GM18909 (cell line): ENCODE measurements at regions not wholly inside any gene's neighbourhood (a gene's known extent, or its start where the extent isn't known, plus 50 kb on each side); places are given as distances from the start of the nearest gene placed in this dataset.
"Not testable (repeated sequence)": the region's sequence is repeated elsewhere in the genome, so short reads cannot be mapped to it uniquely, and the experiment has no call there.

Experiments
- ATAC-seq: cut with Tn5 transposase; IDR thresholded peaks from one replicate; pipeline ENCODE4 v1.9.1; 2021; ENCODE audit warnings: mild to moderate bottlenecking; ENCODE audit not compliant: unreplicated experiment, poor library complexity

DNA sequence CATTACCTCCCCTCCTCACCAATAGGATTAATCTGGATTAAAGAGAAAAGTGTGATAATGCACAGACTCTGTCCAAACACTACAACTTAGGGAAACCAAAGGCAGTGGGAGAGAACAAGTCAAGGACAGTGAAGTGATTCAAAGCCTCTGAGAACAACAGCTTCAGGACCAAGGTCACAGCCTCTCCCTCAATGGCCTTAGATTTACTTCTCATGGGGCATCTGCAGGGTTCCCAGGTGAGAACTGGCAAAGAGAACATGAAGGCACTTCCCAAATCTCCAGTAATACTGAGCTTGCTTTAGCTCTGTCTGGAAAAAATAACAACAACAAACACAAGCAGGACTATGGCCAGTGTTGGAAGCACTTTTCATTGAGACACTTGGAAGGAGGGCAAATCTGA is 99.8 kb upstream of the GOLGA6L22 start:
- ATAC-seq = not testable (repeated sequence)

DNA sequence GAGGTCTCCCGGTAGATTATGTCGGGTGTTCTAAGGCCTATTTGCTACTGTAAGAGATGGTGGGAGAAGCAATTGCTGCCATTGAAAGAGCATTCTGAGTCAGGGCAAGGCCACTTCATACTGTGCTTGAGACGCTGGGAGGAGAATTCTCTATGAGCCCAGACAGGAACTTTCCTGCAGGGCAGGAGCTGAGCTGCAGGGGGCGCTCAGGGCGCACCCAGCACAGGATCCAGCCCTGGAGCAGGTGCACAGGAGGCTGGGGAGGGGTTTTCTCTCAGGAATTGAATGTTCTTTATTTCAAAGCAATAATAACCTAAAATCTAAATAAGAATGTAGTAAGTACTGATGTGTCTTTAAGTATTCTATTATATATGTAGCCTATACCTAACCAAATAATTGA is 99.1 kb upstream of the GOLGA6L22 start:
- peak; percentile 74 for ATAC-seq

DNA sequence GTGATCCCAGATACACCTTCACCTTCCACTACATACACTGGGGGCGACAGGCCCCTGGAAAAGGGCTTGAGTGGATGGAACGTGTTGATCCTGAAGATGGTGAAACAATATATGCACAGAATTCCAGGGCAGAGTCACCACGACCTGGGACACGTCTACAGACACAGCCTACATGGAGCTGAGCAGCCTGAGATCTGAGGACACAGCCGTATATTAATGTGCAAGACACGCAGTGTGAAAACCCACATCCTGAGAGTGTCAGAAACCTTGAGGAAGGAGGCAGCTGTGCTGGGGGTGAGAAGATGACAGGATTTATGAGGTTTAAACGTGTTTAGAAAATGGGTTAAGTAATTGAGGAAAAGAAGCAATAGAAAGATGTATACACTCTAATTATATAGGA is 98.0 kb upstream of the GOLGA6L22 start:
- ATAC-seq = not testable (repeated sequence)

DNA sequence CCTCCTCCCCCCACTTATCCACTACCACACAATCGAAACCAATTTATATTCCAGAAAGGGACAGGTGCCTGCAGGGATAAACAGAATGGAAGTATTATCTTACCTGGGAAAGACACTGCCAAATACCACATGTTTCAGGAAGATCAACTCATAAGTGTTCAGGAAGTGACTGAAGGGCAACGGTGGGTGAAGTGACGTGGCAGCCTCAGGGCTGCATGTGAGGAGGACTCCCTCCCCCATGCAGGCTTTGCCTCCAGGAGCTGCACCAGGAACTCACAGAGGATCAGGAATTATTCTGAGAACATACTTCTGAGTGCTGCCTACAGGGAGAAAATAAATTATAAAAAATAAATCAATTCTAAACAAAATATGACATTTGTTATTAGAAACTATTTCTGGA is 96.2 kb upstream of the GOLGA6L22 start:
- ATAC-seq = not testable (repeated sequence)

DNA sequence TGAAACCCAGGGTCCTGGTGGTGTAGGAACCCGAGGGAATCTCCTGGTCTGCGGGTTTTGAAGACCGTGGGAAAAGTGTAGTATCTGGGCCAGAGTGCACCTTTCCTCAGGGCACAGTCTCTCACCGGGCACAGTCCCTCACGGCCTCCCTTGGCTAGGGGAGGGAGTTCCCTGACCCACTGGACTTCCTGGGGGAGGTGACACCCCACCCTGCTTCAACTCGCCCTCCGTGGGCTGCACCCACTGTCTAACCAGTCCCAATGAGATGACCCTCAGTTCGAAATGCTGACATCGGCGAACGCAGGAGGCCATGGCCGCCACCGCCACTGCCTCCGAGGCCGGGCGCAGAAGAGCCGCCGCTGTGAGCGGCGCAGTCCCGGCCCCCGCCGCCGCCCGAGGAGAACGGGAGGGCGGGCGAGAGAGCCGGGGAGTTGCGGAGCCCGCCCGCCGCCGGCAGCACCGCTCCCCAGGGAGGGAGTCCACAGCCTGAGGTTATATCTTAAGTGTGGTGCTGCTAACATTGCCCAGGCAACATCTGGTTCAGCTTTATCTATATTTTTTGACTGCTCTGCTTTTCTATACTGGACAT is 87.4 kb upstream of the GOLGA6L22 start:
- not testable (repeated sequence) for ATAC-seq

DNA sequence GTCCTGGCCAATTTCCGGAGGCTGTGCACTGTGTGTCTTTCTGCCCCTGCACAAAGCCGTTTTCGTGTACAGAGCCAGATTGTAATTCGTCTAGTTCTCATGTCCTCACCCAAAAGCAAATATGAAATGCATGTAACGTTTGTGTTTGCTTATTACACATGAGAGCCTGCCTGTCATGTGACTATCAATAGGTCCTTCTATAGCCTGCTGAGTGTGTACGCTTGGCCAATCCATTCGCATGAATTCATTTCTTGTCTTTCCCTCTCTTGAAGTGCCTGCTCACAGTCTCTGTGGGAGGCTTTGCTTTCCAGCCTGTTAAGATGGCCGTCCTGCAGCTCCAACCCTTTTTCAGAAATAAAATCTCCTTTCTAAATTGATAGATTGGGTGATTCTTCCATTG is 84.2 kb upstream of the GOLGA6L22 start:
- not testable (repeated sequence) for ATAC-seq

DNA sequence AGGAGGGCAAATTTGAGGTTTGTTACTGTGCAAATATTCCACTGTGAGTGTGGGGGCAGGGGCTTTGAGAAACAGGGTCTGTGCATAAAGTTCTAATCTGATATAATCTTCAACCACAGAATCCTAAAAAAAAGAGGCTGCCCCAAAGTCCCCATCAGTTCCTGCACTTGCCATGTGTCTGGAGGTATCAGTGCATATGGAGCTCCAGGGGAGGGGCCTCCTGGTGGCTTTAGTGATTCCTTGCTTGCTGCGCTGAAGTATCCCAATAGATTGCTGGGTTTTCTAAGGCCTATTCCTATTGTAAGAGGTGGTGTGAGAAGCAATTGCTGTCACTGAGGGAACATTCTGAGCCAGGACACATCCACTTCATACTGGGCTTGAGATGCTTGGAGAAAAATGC is 82.9 kb upstream of the GOLGA6L22 start:
- ATAC-seq = not testable (repeated sequence)

DNA sequence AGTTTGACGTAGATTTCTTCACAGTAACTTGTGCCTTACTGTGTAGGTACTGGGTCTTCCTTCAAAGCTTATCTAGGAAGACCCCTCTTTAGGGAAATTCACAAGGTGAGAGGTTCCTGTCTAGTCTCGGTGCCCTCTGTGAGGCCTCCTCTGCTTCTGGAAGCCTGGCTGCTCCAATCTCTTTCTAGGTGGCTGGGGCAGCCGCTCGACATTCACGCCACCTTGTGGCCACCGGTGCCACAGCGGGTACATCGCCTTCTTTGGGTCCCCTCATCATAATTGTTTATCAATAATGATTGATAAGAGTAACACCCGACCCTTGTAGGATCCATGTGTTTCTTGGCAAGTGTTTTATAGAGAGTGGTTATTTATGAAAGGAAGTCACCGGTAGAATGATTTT is 80.8 kb upstream of the GOLGA6L22 start:
- peak; percentile 74 for ATAC-seq

DNA sequence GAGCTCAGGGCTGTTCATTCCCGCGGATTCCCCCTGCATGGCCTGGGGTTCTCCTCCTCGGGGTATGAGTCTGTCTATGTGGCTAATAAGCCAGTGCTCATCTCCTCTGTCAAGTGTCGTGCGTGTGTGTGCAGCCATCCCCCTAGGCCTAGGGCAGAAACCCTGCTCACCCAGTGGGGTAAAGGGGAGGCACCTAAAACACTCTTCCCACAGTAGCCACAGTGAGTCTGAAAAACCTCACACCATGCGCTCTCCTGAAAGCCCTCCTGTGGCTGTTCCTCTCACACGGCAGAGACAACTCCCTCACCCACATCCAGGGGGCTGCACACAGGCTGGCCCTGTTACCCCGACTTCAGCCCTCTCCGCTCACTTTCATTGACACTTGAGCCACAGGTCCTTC is 71.0 kb upstream of the GOLGA6L22 start:
- not testable (repeated sequence) for ATAC-seq

DNA sequence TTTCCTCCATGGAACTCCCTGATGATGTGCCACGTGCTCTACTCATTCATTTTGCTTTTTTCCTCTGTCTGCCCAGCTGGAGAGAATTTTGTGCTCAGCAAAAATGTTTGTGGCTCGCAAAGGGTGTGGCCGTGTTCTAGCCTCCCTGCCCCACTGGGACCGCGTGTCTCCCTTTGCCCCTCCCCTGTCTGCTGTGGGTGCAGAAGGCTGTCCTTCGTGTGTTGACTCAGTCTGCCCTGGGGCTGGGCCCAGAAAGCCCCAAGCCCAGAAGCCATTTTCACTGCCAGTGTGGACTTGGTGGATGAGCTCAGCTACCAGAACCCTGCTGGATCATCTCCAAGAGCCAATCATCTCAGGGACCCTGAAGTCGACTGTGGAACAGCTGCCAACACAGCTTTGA is 70.3 kb upstream of the GOLGA6L22 start:
- not testable (repeated sequence) for ATAC-seq

DNA sequence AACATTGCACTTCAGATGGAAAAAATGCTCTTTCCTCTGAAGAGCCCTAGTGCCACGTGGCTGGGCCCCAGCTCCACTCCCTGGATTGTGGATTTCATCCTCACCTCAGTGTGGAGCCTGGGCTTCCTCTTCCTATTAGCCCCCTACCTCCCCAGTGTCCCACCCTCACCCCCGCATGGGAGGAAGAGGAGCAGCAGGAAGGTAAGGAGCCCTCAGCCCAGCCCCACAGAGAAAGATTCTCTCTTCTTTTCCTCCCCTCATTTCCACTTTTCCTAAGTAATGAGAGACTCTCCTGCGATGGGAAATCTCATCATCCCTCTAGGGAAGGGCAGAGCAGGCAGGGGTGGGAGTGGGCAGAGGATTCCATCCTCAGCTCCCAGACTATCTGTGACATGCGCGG is 57.5 kb upstream of the GOLGA6L22 start:
- ATAC-seq = not testable (repeated sequence)

DNA sequence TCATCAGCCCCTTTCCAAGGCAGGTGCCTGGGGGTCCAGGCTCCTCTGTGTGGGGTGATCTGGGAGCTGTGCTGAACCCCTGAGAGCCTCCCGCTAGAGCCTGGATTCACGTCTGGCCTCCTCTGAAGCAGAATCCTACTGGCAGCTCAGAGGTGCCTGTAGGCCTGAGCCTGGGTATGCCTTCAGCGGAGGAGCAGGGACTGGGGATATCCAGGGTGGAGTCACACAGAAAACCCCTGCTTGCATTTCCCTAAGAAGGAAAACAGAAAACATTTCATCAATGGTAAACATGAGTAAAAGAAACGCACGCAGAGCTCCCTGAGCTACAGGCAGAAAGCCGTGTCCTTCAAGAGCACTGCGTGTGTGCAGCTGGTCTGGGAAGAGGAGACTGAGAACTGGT is 57.0 kb upstream of the GOLGA6L22 start:
- ATAC-seq = not testable (repeated sequence)

DNA sequence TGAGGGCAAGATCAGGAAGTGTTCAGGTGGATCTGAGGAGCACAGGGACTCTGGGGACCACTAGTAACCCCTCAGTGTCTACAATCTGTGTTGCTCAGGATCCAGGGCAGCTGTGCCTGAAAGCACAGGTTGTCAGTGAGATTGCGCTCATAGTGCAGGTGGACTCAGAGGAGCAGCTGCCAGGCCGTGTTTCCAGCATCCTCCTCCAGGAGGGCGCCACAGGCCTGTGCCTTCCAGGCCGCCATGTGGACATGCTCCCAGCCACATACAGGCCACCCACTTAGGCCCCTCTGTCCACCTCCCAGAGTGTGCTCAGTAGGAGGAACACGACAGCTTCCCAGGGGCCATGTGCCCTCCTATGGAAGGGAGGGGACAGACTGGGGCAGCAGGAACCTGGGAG is 52.9 kb upstream of the GOLGA6L22 start:
- ATAC-seq = not testable (repeated sequence)
